ENCODE measurements at regions not wholly inside any gene's neighbourhood (a gene's known extent, or its start where the extent isn't known, plus 50 kb on each side); places are given as distances from the start of the nearest gene placed in this dataset.

DNA sequence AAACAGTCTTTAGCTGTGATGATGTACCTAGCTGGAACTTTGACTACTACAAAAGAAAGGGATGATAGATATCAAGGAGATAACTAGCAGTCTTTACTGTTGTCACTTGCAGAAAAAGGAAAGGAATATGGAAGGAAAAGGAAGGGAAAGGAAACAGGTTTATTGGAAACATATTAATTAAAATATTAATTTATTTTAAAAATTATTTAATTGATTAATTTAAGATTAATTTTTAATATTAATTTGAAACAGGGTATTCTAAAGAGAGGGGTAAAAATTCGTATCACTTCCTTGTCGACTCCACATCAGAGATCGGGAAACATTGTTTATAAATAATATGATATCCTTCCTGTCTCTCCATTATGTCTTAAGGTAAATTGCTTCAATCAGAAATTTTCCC is 186.5 kb upstream of the IL15 start:
- no peaks in the 10 kb centered on the region for H3K27me3 ChIP-seq (ENCODE audit: insufficient read depth, low read depth)
- no peak overlapping the region for H3K4me3 ChIP-seq (IDR thresholded peaks at IDR 0.05; ENCODE audit: insufficient read depth, low read depth, low read length)
- H3K27ac ChIP-seq = no peak overlapping the region
- H3K9ac ChIP-seq = no peak overlapping the region
- no peaks in the 10 kb centered on the region for H3K79me2 ChIP-seq (ENCODE audit: insufficient read depth, low read depth)
- H3K4me2 ChIP-seq = no peak overlapping the region
- H2AFZ ChIP-seq (ENCODE audit: low read depth) = no peak overlapping the region
- H3K36me3 ChIP-seq (ENCODE audit: insufficient read depth) = no peaks in the 10 kb centered on the region
- no peaks in the 10 kb centered on the region for H3K4me1 ChIP-seq (ENCODE audit: low read depth, poor library complexity, severe bottlenecking)
- H4K20me1 ChIP-seq (ENCODE audit: insufficient read depth) = no peaks in the 10 kb centered on the region
- TF ChIP-seq, protein P1, sequence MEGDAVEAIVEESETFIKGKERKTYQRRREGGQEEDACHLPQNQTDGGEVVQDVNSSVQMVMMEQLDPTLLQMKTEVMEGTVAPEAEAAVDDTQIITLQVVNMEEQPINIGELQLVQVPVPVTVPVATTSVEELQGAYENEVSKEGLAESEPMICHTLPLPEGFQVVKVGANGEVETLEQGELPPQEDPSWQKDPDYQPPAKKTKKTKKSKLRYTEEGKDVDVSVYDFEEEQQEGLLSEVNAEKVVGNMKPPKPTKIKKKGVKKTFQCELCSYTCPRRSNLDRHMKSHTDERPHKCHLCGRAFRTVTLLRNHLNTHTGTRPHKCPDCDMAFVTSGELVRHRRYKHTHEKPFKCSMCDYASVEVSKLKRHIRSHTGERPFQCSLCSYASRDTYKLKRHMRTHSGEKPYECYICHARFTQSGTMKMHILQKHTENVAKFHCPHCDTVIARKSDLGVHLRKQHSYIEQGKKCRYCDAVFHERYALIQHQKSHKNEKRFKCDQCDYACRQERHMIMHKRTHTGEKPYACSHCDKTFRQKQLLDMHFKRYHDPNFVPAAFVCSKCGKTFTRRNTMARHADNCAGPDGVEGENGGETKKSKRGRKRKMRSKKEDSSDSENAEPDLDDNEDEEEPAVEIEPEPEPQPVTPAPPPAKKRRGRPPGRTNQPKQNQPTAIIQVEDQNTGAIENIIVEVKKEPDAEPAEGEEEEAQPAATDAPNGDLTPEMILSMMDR (conservative IDR thresholded peaks at IDR 0.05; ENCODE audit: low read depth, low read length) = no peak

DNA sequence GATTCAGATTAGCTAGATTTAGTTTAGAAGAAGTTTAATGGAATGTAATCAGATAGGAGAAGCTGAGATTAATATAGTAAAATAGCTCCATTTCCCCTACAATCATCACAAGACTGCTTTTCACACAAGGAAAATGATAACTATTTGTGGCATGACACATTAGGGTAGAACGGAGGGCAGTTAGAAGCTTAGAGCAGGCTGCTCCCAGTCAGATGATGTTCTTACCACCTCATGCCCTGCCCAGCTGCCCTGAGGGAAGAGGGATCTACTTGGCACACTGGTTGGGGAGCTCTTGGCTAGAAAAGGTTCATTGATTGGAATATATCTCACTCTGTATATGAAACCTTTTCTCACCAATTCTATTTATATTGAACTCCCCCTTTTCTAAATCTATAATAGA is 180.7 kb upstream of the IL15 start:
- H3K79me2 ChIP-seq (ENCODE audit: insufficient read depth, low read depth) = no peaks in the 10 kb centered on the region
- H3K36me3 ChIP-seq (ENCODE audit: insufficient read depth) = no peaks in the 10 kb centered on the region

DNA sequence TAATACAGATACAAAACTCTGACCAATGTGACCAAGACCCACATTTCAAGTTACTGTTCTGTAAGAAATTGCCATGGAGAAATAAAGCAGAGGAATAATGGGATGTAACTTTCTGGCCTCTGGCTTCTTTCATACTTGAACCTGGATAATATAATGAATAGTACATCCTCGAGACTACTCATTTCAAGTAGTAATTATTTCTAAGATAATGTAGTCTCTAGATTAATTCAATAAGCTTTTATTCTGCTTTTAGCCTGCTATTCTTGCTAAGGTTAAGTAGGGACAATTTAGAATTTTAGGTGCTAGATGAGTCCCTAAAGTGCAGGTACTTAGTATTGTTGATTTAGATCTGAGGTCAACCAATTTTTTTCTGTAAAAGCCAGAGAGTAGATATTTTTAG is 178.7 kb upstream of the IL15 start:
- H3K9ac ChIP-seq = no peak overlapping the region
- H4K20me1 ChIP-seq (ENCODE audit: insufficient read depth) = no peaks in the 10 kb centered on the region
- no peak overlapping the region for H2AFZ ChIP-seq (ENCODE audit: low read depth)
- H3K79me2 ChIP-seq (ENCODE audit: insufficient read depth, low read depth) = no peaks in the 10 kb centered on the region
- no peaks in the 10 kb centered on the region for H3K36me3 ChIP-seq (ENCODE audit: insufficient read depth)
- TF ChIP-seq, protein P1 (conservative IDR thresholded peaks at IDR 0.05; ENCODE audit: low read depth, low read length) = no peak
- H3K4me3 ChIP-seq (IDR thresholded peaks at IDR 0.05; ENCODE audit: insufficient read depth, low read depth, low read length) = no peak overlapping the region
- H3K4me1 ChIP-seq (ENCODE audit: low read depth, poor library complexity, severe bottlenecking) = no peaks in the 10 kb centered on the region
- H3K27me3 ChIP-seq (ENCODE audit: insufficient read depth, low read depth) = no peaks in the 10 kb centered on the region
- H3K4me2 ChIP-seq = no peak overlapping the region
- no peak overlapping the region for H3K27ac ChIP-seq

More for the DNA sequence above, 180.7 kb upstream of the IL15 start:
- H3K4me3 ChIP-seq (IDR thresholded peaks at IDR 0.05; ENCODE audit: insufficient read depth, low read depth, low read length) = no peak overlapping the region
- H3K4me1 ChIP-seq (ENCODE audit: low read depth, poor library complexity, severe bottlenecking) = no peaks in the 10 kb centered on the region
- H2AFZ ChIP-seq (ENCODE audit: low read depth) = no peak overlapping the region
- no peaks in the 10 kb centered on the region for H4K20me1 ChIP-seq (ENCODE audit: insufficient read depth)
- H3K9ac ChIP-seq = no peak overlapping the region
- no peak overlapping the region for H3K27ac ChIP-seq
- no peak overlapping the region for H3K4me2 ChIP-seq
- no peaks in the 10 kb centered on the region for H3K27me3 ChIP-seq (ENCODE audit: insufficient read depth, low read depth)
- TF ChIP-seq, protein P1 (conservative IDR thresholded peaks at IDR 0.05; ENCODE audit: low read depth, low read length) = no peak

DNA sequence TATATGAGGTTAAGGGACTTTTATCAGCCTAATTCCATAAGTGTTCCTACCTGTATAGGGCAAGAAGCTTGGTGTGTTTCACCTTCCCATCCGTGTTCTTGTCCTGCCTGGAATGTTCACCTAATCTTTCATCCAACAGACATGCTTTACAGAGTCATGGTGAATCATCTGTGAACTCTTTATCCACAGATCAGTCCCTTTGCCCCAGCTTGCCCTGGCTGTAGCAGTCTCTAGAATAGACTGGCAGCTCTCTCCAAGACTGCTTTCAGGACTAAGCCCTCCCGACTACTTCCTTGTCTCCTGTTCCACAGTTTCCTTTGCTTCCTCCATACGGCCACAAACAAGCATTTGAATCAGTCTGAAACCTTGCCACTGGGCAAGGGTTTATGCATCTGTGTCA is 177.9 kb upstream of the IL15 start:
- no peak overlapping the region for H3K27ac ChIP-seq
- no peak overlapping the region for H3K4me3 ChIP-seq (IDR thresholded peaks at IDR 0.05; ENCODE audit: insufficient read depth, low read depth, low read length)
- H3K36me3 ChIP-seq (ENCODE audit: insufficient read depth) = no peaks in the 10 kb centered on the region
- H3K9ac ChIP-seq = no peak overlapping the region
- H3K27me3 ChIP-seq (ENCODE audit: insufficient read depth, low read depth) = no peaks in the 10 kb centered on the region
- TF ChIP-seq, protein P1 (conservative IDR thresholded peaks at IDR 0.05; ENCODE audit: low read depth, low read length) = no peak
- no peaks in the 10 kb centered on the region for H3K4me1 ChIP-seq (ENCODE audit: low read depth, poor library complexity, severe bottlenecking)
- no peak overlapping the region for H2AFZ ChIP-seq (ENCODE audit: low read depth)
- H3K79me2 ChIP-seq (ENCODE audit: insufficient read depth, low read depth) = no peaks in the 10 kb centered on the region
- no peaks in the 10 kb centered on the region for H4K20me1 ChIP-seq (ENCODE audit: insufficient read depth)
- H3K4me2 ChIP-seq = no peak overlapping the region

Measured in KMS-11 (cell line).